HUES64 (cell line): ENCODE measurements at regions not wholly inside any gene's neighbourhood (a gene's known extent, or its start where the extent isn't known, plus 50 kb on each side); places are given as distances from the start of the nearest gene placed in this dataset.

ENCODE experiments used
- H3K27ac ChIP-seq: 2 replicates; pipeline ENCODE4 v1.7.0; 2013; ENCODE audit warnings: low read depth, low read length, inconsistent platforms
- H3K27me3 ChIP-seq: 2 replicates; pipeline ENCODE4 v1.6.1; 2013; ENCODE audit warnings: mild to moderate bottlenecking, low read length; ENCODE audit not compliant: insufficient read depth
- H3K36me3 ChIP-seq: 2 replicates; pipeline ENCODE4 v1.6.1; 2013; ENCODE audit warnings: mild to moderate bottlenecking, low read length; ENCODE audit not compliant: insufficient read depth
- H3K4me1 ChIP-seq: 2 replicates; pipeline ENCODE4 v1.6.1; 2013; ENCODE audit warnings: mild to moderate bottlenecking, low read length, moderate library complexity; ENCODE audit not compliant: insufficient read depth
- H3K4me3 ChIP-seq: 2 replicates; pipeline ENCODE4 v1.5.1; 2013; ENCODE audit warnings: mild to moderate bottlenecking, low read length, moderate library complexity
- H3K9ac ChIP-seq: 2 replicates; pipeline ENCODE4 v1.6.1; 2013; ENCODE audit warnings: mild to moderate bottlenecking, low read depth, low read length
- H3K9me3 ChIP-seq: 2 replicates; pipeline ENCODE4 v1.6.1; 2013; ENCODE audit warnings: low read depth, low read length; ENCODE audit not compliant: insufficient read depth
- WGBS: fragments of 150-250, 120-280 bp; methylation state at CpG from one replicate; pipeline ENCODE4 v1.1.7; 2013; ENCODE audit warnings: missing lambda C conversion rate; 5-methylcytosine and 5-hydroxymethylcytosine counted together

DNA sequence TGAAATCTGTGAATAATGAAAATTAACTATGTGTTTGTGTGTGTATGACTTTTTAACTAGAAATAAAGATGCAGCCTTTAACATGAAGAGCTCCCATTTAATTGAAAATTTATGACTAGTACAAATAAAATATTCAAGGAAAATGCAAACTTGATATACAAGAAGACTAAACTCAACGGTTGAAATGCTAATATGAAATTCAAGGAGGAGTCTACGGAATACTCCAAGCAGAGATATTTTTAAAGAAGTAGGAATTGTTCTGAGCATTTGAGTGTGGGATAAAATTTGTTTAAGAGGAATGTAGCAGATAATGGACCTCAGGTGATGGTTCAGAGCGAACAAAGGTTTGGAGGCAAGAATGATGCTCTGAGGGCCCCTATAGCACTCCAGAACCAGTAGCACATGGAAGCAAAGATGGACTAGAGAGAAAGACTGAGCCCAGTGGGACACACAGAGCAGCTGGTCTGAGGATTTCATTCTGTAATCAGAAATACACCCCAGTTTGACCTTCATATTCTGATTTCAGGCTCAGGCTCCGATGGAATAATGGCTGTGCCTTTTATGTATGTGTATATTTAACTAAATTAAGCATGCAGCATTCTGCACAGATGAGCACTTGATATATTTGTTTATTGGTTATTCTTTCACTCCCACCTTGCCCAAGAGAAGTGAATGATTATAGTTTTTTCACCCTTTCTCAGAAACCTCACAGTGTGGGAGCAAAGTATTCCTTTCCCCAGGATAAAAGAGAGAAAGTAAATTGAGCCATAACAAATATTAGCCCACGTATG, 227.1 kb downstream of the ZPLD1 start:
- no peak overlapping the region for H3K27ac ChIP-seq
- H3K4me3 ChIP-seq = no peak overlapping the region
- H3K36me3 ChIP-seq = no peaks in the 10 kb centered on the region
- H3K9ac ChIP-seq = no peak overlapping the region
- 90% methylated on average over 5 of the region's 5 CpGs for WGBS
- no peaks in the 10 kb centered on the region for H3K9me3 ChIP-seq
- H3K27me3 ChIP-seq = no peaks in the 10 kb centered on the region
- H3K4me1 ChIP-seq = no peaks in the 10 kb centered on the region

DNA sequence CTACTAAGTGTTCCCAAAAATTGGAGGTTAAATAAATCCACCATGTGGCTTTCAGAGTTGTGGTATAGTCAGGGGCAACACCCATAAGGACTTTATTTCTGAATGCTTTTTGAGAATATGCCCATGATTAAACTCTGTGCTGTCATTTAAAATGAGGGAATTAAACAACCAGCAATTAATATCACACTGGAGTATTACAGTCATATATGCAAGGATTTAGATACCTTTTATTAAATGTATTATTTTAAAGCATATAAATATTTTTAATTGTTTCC, 227.6 kb downstream of the ZPLD1 start:
- no peaks in the 10 kb centered on the region for H3K36me3 ChIP-seq
- H3K9me3 ChIP-seq = no peaks in the 10 kb centered on the region
- H3K4me3 ChIP-seq = no peak overlapping the region
- no peak overlapping the region for H3K9ac ChIP-seq
- no peaks in the 10 kb centered on the region for H3K27me3 ChIP-seq
- H3K4me1 ChIP-seq = no peaks in the 10 kb centered on the region
- no peak overlapping the region for H3K27ac ChIP-seq

DNA sequence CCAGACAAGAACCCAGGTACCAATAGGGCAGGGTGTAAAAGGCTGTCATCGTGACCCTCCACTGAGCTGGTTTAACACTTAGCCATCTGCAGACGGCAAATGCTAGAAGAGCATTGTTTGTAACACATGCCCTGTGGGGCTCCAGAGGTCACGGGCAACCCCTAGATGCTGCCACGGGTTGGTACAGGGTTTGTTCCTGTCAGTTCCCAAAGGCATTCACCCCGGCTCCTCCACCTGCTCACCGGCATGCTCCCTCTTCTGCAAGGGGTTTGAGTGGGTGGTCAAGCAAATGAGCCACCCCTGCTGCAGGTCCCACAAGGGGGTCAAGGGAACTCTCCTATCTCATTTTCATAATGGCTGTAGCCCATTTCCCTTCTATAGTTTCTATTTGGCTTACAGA, 229.3 kb downstream of the ZPLD1 start:
- 93% methylated on average over 6 of the region's 6 CpGs for WGBS
- no peak overlapping the region for H3K4me3 ChIP-seq

DNA sequence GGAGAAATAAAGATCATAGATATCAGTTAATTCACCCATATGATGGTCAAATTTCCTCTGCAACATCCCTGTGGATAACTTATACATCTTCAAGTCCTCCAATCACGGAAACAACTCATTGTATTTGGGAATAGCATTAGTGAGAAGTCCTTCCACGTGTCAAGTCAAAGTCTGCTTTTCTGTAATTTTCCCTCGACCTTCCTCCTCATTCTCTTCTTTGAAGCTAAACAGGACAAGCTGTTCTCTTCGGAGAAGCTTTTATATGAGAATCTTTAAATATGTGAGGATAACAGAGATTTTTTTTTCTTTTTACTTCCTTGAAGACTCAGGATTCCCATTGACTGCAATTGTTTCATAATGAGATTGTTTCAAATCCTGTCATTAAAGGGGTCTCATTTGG, 230.4 kb downstream of the ZPLD1 start:
- Histone ChIP-seq H3K27ac (no peak overlapping the region), H3K4me1 (no peaks in the 10 kb centered on the region), H3K36me3 (no peaks in the 10 kb centered on the region), H3K9me3 (no peaks in the 10 kb centered on the region), H3K4me3 (no peak overlapping the region), H3K9ac (no peak overlapping the region), H3K27me3 (no peaks in the 10 kb centered on the region)
- 100% methylated on average over 4 of the region's 4 CpGs for WGBS

More for the DNA sequence above, 229.3 kb downstream of the ZPLD1 start:
- Histone ChIP-seq H3K9ac (no peak overlapping the region), H3K27ac (no peak overlapping the region), H3K4me1 (no peaks in the 10 kb centered on the region), H3K36me3 (no peaks in the 10 kb centered on the region), H3K27me3 (no peaks in the 10 kb centered on the region), H3K9me3 (no peaks in the 10 kb centered on the region)

DNA sequence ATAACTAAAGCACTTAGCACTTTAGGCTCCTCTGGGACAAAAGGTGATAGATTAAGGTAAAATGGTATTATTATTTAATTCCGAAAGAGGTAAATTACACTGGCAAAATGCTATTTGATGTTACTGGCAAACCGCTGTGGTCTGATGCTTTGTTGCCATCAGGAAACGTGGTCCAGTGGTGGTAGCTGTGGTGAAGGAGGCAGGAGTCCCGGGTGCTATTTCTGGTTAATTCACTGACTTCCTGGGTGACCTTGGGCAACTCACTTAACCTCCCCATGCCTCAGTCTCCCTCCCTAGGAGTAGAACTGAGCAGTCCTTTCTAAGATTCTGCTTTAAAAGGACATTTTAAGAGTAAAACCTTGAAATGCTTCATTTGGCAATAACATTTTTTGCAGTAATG, 233.4 kb downstream of the ZPLD1 start:
- no peak overlapping the region for H3K27ac ChIP-seq
- H3K9ac ChIP-seq = no peak overlapping the region
- WGBS = 93% methylated on average over 4 of the region's 4 CpGs
- no peaks in the 10 kb centered on the region for H3K27me3 ChIP-seq
- no peaks in the 10 kb centered on the region for H3K36me3 ChIP-seq
- no peaks in the 10 kb centered on the region for H3K4me1 ChIP-seq
- no peak overlapping the region for H3K4me3 ChIP-seq
- no peaks in the 10 kb centered on the region for H3K9me3 ChIP-seq

DNA sequence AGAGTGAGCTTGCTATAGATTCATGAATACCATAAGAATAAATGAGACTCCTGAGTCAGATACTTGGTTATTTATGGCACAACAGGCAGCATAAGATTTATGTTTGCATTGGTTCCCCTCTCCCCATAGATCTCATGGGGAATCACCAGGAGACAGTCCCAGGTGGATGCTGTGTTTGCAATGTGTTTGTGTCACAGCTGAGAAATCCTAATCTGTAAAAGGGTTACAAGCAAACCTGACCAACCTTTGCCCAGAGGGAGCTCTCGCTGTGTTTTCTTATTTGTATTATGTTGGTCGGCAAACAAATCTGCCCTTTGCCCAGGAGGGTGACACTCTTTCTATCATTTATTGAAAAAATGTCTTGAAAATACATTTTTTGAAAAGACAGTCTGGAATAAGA, 236.2 kb downstream of the ZPLD1 start:
- Histone ChIP-seq H3K27me3 (no peaks in the 10 kb centered on the region), H3K9ac (no peak overlapping the region), H3K4me3 (no peak overlapping the region), H3K36me3 (no peaks in the 10 kb centered on the region), H3K4me1 (peaks cover 13% of the 10 kb centered on the region; the same call in 1 of the 2 replicates), H3K9me3 (no peaks in the 10 kb centered on the region), H3K27ac (no peak overlapping the region)
- 87% methylated on average over 2 of the region's 2 CpGs for WGBS

DNA sequence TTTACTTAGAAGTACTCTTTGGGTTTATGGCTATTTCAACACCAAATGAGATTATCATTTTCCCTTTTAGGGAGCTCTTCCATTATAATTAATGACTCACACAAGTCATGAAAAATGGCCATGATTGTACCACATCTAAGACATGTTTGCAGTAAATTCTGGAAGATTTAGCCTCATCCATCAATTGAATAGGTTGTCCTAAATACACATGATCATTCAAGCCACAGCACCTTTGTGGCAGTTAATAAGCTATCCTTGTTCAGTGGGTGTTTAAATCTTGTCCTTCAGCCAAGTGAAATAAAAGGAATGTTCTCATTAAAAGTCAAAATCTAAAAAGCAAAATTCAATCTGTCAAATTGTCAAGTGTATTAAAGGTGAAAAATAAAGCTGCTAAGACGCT, 237.5 kb downstream of the ZPLD1 start:
- no peak overlapping the region for H3K4me3 ChIP-seq
- H3K27me3 ChIP-seq = no peaks in the 10 kb centered on the region
- 90% methylated on average over 1 of the region's 1 CpG for WGBS
- H3K9me3 ChIP-seq = no peaks in the 10 kb centered on the region
- no peak overlapping the region for H3K27ac ChIP-seq
- no peaks in the 10 kb centered on the region for H3K36me3 ChIP-seq
- no peak overlapping the region for H3K9ac ChIP-seq
- H3K4me1 ChIP-seq = peaks cover 13% of the 10 kb centered on the region; the same call in 1 of the 2 replicates

DNA sequence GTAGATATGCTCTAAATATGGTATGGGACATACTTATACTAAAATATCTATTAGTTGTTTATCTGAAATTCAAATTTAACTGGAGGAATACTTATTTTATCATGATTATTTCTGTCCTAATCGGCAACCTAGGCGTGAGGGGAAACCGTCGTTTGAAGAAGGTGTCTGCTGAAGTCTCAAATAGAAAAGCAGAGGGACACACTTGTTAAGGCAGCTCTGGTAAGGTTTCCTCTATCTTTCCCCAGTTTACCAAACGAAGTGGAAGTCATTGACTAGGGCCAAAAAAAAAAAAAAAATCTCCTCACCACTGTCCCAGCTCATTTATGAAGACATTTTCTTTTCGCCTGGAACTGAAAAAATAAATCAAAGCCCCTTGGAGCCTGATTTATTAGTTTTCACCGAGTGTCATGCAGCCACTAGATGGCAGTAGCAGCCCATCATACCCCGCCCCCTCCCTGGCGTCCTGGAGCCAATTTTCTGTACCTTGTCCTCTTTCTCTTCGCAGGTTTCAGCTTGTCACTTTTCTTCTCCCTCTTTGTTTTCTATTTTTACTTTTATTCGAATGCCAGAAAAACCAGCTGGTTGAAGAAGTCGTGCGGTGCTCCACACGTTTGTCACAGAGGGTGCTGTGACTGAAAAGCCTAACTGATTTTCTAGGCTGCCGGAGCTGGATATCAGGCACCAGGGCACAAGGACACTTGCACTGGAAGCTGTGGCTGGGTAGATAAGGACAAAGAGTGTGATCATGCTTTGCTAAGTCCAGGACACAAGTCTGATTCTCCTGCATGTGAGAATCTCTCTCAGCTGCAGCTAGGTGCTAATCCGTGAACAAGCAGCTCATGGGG, 238.7 kb downstream of the ZPLD1 start:
- no peaks in the 10 kb centered on the region for H3K9me3 ChIP-seq
- peak overlapping the region; percentile 23; the same call in 1 of the 2 replicates for H3K9ac ChIP-seq
- H3K27me3 ChIP-seq = no peaks in the 10 kb centered on the region
- no peak overlapping the region for H3K27ac ChIP-seq
- peak overlapping the region; percentile 24; the same call in 1 of the 2 replicates for H3K4me3 ChIP-seq
- peaks cover 17% of the 10 kb centered on the region; the same call in 1 of the 2 replicates for H3K4me1 ChIP-seq
- 32% methylated on average over 16 of the region's 16 CpGs for WGBS
- no peaks in the 10 kb centered on the region for H3K36me3 ChIP-seq

DNA sequence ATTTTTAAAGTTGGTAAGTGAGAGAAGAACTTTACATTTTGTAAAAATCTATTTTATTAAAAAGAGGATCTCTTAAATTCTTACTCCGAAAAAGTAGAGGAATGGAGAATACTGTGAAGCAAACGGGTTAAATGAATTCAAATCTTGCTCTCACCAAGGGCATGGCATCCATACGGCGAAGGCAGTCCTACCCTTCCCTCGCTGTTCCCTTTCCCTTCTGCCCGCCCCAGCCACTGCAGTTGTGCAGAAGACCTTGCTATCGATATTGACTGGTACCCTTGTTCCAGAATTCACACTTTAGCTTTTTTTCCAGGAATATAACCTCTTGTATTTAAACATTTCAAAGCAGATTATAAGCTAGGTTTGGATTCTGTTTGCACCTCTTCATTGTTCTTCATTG, 239.5 kb downstream of the ZPLD1 start:
- H3K9me3 ChIP-seq = no peaks in the 10 kb centered on the region
- H3K36me3 ChIP-seq = no peaks in the 10 kb centered on the region
- peaks cover 17% of the 10 kb centered on the region for H3K4me1 ChIP-seq
- H3K27me3 ChIP-seq = no peaks in the 10 kb centered on the region
- H3K9ac ChIP-seq = no peak overlapping the region
- WGBS = 91% methylated on average over 7 of the region's 7 CpGs
- no peak overlapping the region for H3K4me3 ChIP-seq
- H3K27ac ChIP-seq = no peak overlapping the region

DNA sequence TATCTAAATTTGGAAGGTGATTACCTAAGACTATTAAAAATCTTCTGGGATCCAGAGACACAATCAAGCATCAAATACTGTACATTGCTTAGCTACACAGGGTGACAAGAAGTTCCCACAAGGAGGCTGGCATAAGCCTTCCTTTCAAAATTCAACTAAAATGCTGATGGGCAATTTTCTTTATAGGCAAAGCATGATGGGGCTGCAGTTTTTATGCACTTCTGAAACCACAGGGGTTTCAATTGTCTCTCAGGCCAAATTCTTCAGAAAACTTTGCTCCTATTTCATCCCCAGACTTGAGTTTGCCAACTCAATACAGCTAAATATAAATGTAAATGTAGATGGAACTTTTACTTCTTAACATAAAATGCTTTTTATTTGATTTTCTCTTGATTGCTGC, 241.6 kb downstream of the ZPLD1 start:
- no peak overlapping the region for H3K9ac ChIP-seq
- no peaks in the 10 kb centered on the region for H3K36me3 ChIP-seq
- H3K4me3 ChIP-seq = no peak overlapping the region
- H3K27me3 ChIP-seq = no peaks in the 10 kb centered on the region
- peaks cover 27% of the 10 kb centered on the region for H3K4me1 ChIP-seq
- H3K27ac ChIP-seq = no peak overlapping the region
- H3K9me3 ChIP-seq = no peaks in the 10 kb centered on the region

DNA sequence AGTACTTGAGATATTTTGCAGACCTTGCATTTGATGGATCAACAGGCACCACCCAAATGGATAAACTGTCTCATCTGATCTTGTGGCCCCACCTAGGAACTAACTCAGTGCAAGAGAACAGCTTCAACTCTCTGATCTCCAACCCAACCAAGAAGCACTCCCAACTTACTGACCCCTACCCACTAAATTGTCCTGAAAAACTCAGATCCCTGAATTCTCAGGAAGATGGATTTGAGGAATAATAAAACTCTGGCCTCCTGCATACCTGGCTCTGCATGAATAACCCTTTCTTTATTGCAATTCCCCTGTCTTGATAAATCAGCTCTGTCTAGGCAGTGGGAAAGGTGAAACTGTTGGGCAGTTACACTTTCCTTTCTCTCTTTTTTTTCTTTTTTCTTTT, 247.9 kb downstream of the ZPLD1 start:
- peaks cover 30% of the 10 kb centered on the region for H3K4me1 ChIP-seq
- H3K9me3 ChIP-seq = no peaks in the 10 kb centered on the region
- no peak overlapping the region for H3K27ac ChIP-seq
- no peaks in the 10 kb centered on the region for H3K27me3 ChIP-seq
- no peak overlapping the region for H3K4me3 ChIP-seq
- H3K9ac ChIP-seq = no peak overlapping the region
- no peaks in the 10 kb centered on the region for H3K36me3 ChIP-seq
